ENCODE measurements at regions not wholly inside any gene's neighbourhood (a gene's known extent, or its start where the extent isn't known, plus 50 kb on each side); places are given as distances from the start of the nearest gene placed in this dataset.

GRCh38 chr6:48817333-48818051 is 645.6 kb downstream of the MMUT start:
- TF ChIP-seq CTCF (IDR thresholded peaks at IDR 0.05): no peak
- no peak for TF ChIP-seq EP300 (IDR thresholded peaks at IDR 0.05)
- no peak for TF ChIP-seq POLR2A (IDR thresholded peaks at IDR 0.05)

All from gastroesophageal sphincter (tissue), 3 donors.